IMR-90 (cell line): ENCODE measurements at regions not wholly inside any gene's neighbourhood (a gene's known extent, or its start where the extent isn't known, plus 50 kb on each side); places are given as distances from the start of the nearest gene placed in this dataset.

Experiments
- ATAC-seq: fragments of 200-7000 bp; cut with Tn5 transposase; 2 replicates; pipeline ENCODE4 v1.9.1; 2020; ENCODE audit warnings: low read depth, mild to moderate bottlenecking, moderate library complexity
- BruUV-seq: library from RNA; stranded (reverse); fragments of 400-500 nt; replicated peaks from 2 replicates; lab custom pipeline; 2021; lab: Mats Ljungman, UMichigan
- CTCF ChIA-PET: fragments of 300-600 bp; formaldehyde crosslinking; extraction: SDS; loops from one replicate; lab custom pipeline; 2021; ENCODE audit warnings: antibody characterized with exemption; lab: Yijun Ruan, JAX
- POLR2A ChIA-PET: fragments of 300-600 bp; sonication (Branson Sonifier 250); formaldehyde crosslinking; loops from one replicate; lab custom pipeline; 2022; ENCODE audit warnings: antibody characterized with exemption; ENCODE audit not compliant: unreplicated experiment; lab: Charles Lee
- DNase-seq: peaks from one replicate; pipeline ENCODE4 v3.0.0; 2013
- H2AFZ ChIP-seq: replicated peaks from 2 replicates; pipeline ENCODE3; 2013; ENCODE audit warnings: low read length, mild to moderate bottlenecking; ENCODE audit not compliant: poor library complexity
- H2AK5ac ChIP-seq: 2 replicates; pipeline ENCODE4 v1.6.1; 2013; ENCODE audit warnings: low read depth, low read length, inconsistent platforms
- H2AK9ac ChIP-seq: replicated peaks from 2 replicates; pipeline ENCODE3; 2013; ENCODE audit warnings: mild to moderate bottlenecking, low read depth, low read length, moderate library complexity; ENCODE audit not compliant: poor library complexity
- H2BK120ac ChIP-seq: 2 replicates; pipeline ENCODE4 v1.6.1; 2013; ENCODE audit warnings: low read depth, low read length, inconsistent platforms
- H2BK15ac ChIP-seq: 3 replicates; pipeline ENCODE4 v1.6.1; 2013; ENCODE audit warnings: low read depth, low read length, inconsistent platforms
- H2BK20ac ChIP-seq: 2 replicates; pipeline ENCODE4 v1.6.1; 2013; ENCODE audit warnings: low read depth, mild to moderate bottlenecking, inconsistent platforms, low read length, moderate library complexity
- H2BK5ac ChIP-seq: 2 replicates; pipeline ENCODE4 v1.6.1; 2013; ENCODE audit warnings: mild to moderate bottlenecking, low read depth, low read length, inconsistent platforms; ENCODE audit not compliant: poor library complexity, severe bottlenecking
- H3K14ac ChIP-seq: replicated peaks from 2 replicates; pipeline ENCODE4 v1.6.1; 2013; ENCODE audit warnings: low read depth, low read length, inconsistent platforms
- H3K18ac ChIP-seq: 2 replicates; pipeline ENCODE4 v1.6.1; 2013; ENCODE audit warnings: low read depth, low read length, control low read depth
- H3K23ac ChIP-seq: 2 replicates; pipeline ENCODE4 v1.6.1; 2013; ENCODE audit warnings: low read depth, low read length, inconsistent platforms
- H3K27ac ChIP-seq: 2 replicates; pipeline ENCODE4 v1.5.1; 2013; ENCODE audit warnings: mild to moderate bottlenecking, control low read depth, low read length; ENCODE audit not compliant: insufficient read depth
- H3K27me3 ChIP-seq: 2 replicates; pipeline ENCODE4 v1.6.1; 2013; ENCODE audit warnings: low read length; ENCODE audit not compliant: control insufficient read depth, insufficient read depth
- H3K36me3 ChIP-seq: 2 replicates; pipeline ENCODE4 v1.6.1; 2013; ENCODE audit warnings: low read length, mixed read lengths; ENCODE audit not compliant: control insufficient read depth, insufficient read depth
- H3K4ac ChIP-seq: 2 replicates; pipeline ENCODE4 v1.6.1; 2013; ENCODE audit warnings: low read depth, low read length, inconsistent platforms
- H3K4me1 ChIP-seq: 2 replicates; pipeline ENCODE4 v1.6.1; 2013; ENCODE audit warnings: low read length, mixed read lengths; ENCODE audit not compliant: control insufficient read depth, insufficient read depth
- H3K4me2 ChIP-seq: 2 replicates; pipeline ENCODE4 v1.6.1; 2013; ENCODE audit warnings: low read depth, mild to moderate bottlenecking, control low read depth, low read length, moderate library complexity
- H3K4me3 ChIP-seq: 2 replicates; pipeline ENCODE4 v1.5.1; 2013; ENCODE audit warnings: low read depth, mild to moderate bottlenecking, control low read depth, low read length, moderate library complexity; ENCODE audit not compliant: insufficient read depth
- H3K56ac ChIP-seq: 2 replicates; pipeline ENCODE4 v1.6.1; 2013; ENCODE audit warnings: low read length, inconsistent platforms; ENCODE audit not compliant: insufficient read depth; ENCODE audit errors: extremely low read depth
- H3K79me1 ChIP-seq, 2 experiments: 2 replicates each; pipeline ENCODE4 v1.6.1; 2013; ENCODE audit warnings: low read length in 2 of 2, inconsistent platforms in 1 of 2, low read depth in 1 of 2
- H3K9ac ChIP-seq: 2 replicates; pipeline ENCODE4 v1.6.1; 2013; ENCODE audit warnings: low read depth, low read length, control low read depth
- H3K9me1 ChIP-seq: 2 replicates; pipeline ENCODE4 v1.6.1; 2013; ENCODE audit warnings: low read length, inconsistent platforms; ENCODE audit not compliant: insufficient read depth
- H3K9me3 ChIP-seq: 2 replicates; pipeline ENCODE4 v1.6.1; 2013; ENCODE audit warnings: low read length; ENCODE audit not compliant: control insufficient read depth, insufficient read depth
- H4K20me1 ChIP-seq: 2 replicates; pipeline ENCODE4 v1.6.1; 2013; ENCODE audit warnings: low read length, inconsistent platforms; ENCODE audit not compliant: insufficient read depth
- H4K5ac ChIP-seq: 2 replicates; pipeline ENCODE4 v1.6.1; 2013; ENCODE audit warnings: mild to moderate bottlenecking, low read depth, low read length, control low read depth
- H4K8ac ChIP-seq, 2 experiments: 2 replicates each; pipeline ENCODE4 v1.6.1; 2013; ENCODE audit warnings: low read depth in 2 of 2, low read length in 2 of 2, control low read depth in 1 of 2, inconsistent platforms in 1 of 2
- H4K91ac ChIP-seq: 2 replicates; pipeline ENCODE4 v1.6.1; 2013; ENCODE audit warnings: low read depth, low read length, inconsistent platforms; ENCODE audit not compliant: insufficient read depth
- BHLHE40 ChIP-seq: fragments of 150-350 bp; IDR thresholded peaks from 2 replicates; pipeline ENCODE4 v1.6.1; 2016; ENCODE audit warnings: mild to moderate bottlenecking, low read depth, low read length
- CEBPB ChIP-seq: IDR thresholded peaks from 2 replicates; pipeline ENCODE4 v1.6.1; 2012; ENCODE audit warnings: low read depth, low read length, improper control_type of control experiment
- CHD1 ChIP-seq: IDR thresholded peaks from 2 replicates; pipeline ENCODE4 v1.6.1; 2012; ENCODE audit warnings: low read depth, low read length, improper control_type of control experiment
- CTCF ChIP-seq: conservative IDR thresholded peaks from 2 replicates; pipeline ENCODE4 v1.5.1; 2012; ENCODE audit warnings: mild to moderate bottlenecking, low read depth, low read length, improper control_type of control experiment
- ELK1 ChIP-seq: fragments of 150-350 bp; IDR thresholded peaks from 2 replicates; pipeline ENCODE4 v1.6.1; 2016; ENCODE audit warnings: low read depth, mild to moderate bottlenecking, low read length, moderate library complexity, borderline replicate concordance
- FOS ChIP-seq: fragments of 150-350 bp; IDR thresholded peaks from 2 replicates; pipeline ENCODE4 v1.6.1; 2016; ENCODE audit warnings: low read depth, low read length
- MAFK ChIP-seq: IDR thresholded peaks from 2 replicates; pipeline ENCODE4 v1.6.1; 2012; ENCODE audit warnings: low read depth, low read length, improper control_type of control experiment
- MAZ ChIP-seq: IDR thresholded peaks from 2 replicates; pipeline ENCODE4 v1.6.1; 2012; ENCODE audit warnings: low read depth, mild to moderate bottlenecking, low read length, improper control_type of control experiment, moderate library complexity, borderline replicate concordance
- MXI1 ChIP-seq: IDR thresholded peaks from 2 replicates; pipeline ENCODE4 v1.6.1; 2012; ENCODE audit warnings: low read depth, mild to moderate bottlenecking, low read length, moderate library complexity, borderline replicate concordance
- NFE2L2 ChIP-seq: fragments of 150-350 bp; IDR thresholded peaks from 2 replicates; pipeline ENCODE4 v1.6.1; 2016; ENCODE audit warnings: low read depth, mild to moderate bottlenecking, low read length
- POLR2A ChIP-seq: IDR thresholded peaks from 2 replicates; pipeline ENCODE4 v1.6.1; 2012; ENCODE audit warnings: mild to moderate bottlenecking, low read depth, low read length
- RAD21 ChIP-seq: IDR thresholded peaks from 2 replicates; pipeline ENCODE4 v1.6.1; 2012; ENCODE audit warnings: low read length, improper control_type of control experiment
- RCOR1 ChIP-seq: IDR thresholded peaks from 2 replicates; pipeline ENCODE4 v1.6.1; 2012; ENCODE audit warnings: mild to moderate bottlenecking, low read length, improper control_type of control experiment; ENCODE audit not compliant: insufficient replicate concordance
- RFX5 ChIP-seq: IDR thresholded peaks from 2 replicates; pipeline ENCODE4 v1.8.0; 2012; ENCODE audit warnings: low read depth, mild to moderate bottlenecking, low read length, moderate library complexity
- SMC3 ChIP-seq: fragments of 150-350 bp; IDR thresholded peaks from 2 replicates; pipeline ENCODE4 v1.6.1; 2016; ENCODE audit warnings: low read depth, mild to moderate bottlenecking, antibody characterized with exemption, low read length, moderate library complexity
- USF2 ChIP-seq: fragments of 150-350 bp; IDR thresholded peaks from 2 replicates; pipeline ENCODE4 v1.6.1; 2017; ENCODE audit warnings: mild to moderate bottlenecking, antibody characterized with exemption, low read length, low read depth
- WGBS, 2 experiments: methylation state at CpG; one replicate each; pipeline versions ENCODE4 v1.1.5 to v1.1.7; 2013; ENCODE audit warnings: missing lambda C conversion rate in 2 of 2; ENCODE audit not compliant: insufficient read length in 1 of 2; ENCODE audit errors: extremely low coverage in 2 of 2; 5-methylcytosine and 5-hydroxymethylcytosine counted together
- dilution Hi-C: fragments of 300-500 bp; cut with HindIII; formaldehyde crosslinking; loops from one replicate; pipeline ENCODE4 v1.14.3; 2018; ENCODE audit warnings: low sequenced_read_pairs; ENCODE audit not compliant: unreplicated experiment
- in situ Hi-C: fragments of 300-500 bp; cut with MboI; formaldehyde crosslinking; loops from 3 replicates; pipeline ENCODE4 v1.14.3; 2019; ENCODE audit warnings: low sequenced_read_pairs, inconsistent platforms, mixed read lengths
- intact Hi-C: fragments of 100-400 bp; cut with micrococcal nuclease; formaldehyde crosslinking; loops from 2 replicates; pipeline ENCODE4 v1.10.0; 2022

GRCh38 chr12:61915420-61915819 lies 344.8 kb upstream of the USP15 start:
- no peak overlapping the region for H3K4me2 ChIP-seq
- no peak overlapping the region for H2BK20ac ChIP-seq
- H3K14ac ChIP-seq, result no peak overlapping the region
- no peak for TF ChIP-seq MXI1
- TF ChIP-seq CHD1, result no peak
- TF ChIP-seq ELK1, result no peak
- no peak for TF ChIP-seq SMC3
- TF ChIP-seq POLR2A, result no peak
- no peak for TF ChIP-seq RCOR1
- TF ChIP-seq FOS, result no peak
- no peak for TF ChIP-seq CEBPB
- TF ChIP-seq RAD21, result no peak
- TF ChIP-seq BHLHE40, result no peak
- TF ChIP-seq CTCF, result no peak
- no peak for TF ChIP-seq MAZ
- TF ChIP-seq NFE2L2, result no peak
- no peak for TF ChIP-seq USF2
- no peak for TF ChIP-seq MAFK
- no peak for TF ChIP-seq RFX5
- no peak overlapping the region for H3K4ac ChIP-seq
- H2AFZ ChIP-seq, result no peak overlapping the region
- H2BK5ac ChIP-seq, result no peak overlapping the region
- H3K36me3 ChIP-seq, result no peaks in the 10 kb centered on the region
- DNase-seq (no peak), ATAC-seq (no peak)
- H2BK120ac ChIP-seq, result no peak overlapping the region
- dilution Hi-C loops, result no loop called here
- no peak overlapping the region for H4K8ac ChIP-seq
- WGBS, 2 experiments, result no CpG with 5 or more reads among the region's 3 CpGs
- POLR2A ChIA-PET, result no interaction called here
- H3K9ac ChIP-seq, result no peak overlapping the region
- no peak overlapping the region for H3K4me3 ChIP-seq
- intact Hi-C loops, result no loop called here
- H2AK9ac ChIP-seq, result no peak overlapping the region
- CTCF ChIA-PET, result no interaction called here
- no peaks in the 10 kb centered on the region for H3K27me3 ChIP-seq
- no peak overlapping the region for H3K56ac ChIP-seq
- peaks cover 4% of the 10 kb centered on the region for H3K9me3 ChIP-seq
- in situ Hi-C loops, result no loop called here
- H3K18ac ChIP-seq, result no peak overlapping the region
- no peaks in the 10 kb centered on the region for H4K20me1 ChIP-seq
- no peak overlapping the region for H4K5ac ChIP-seq
- H3K23ac ChIP-seq, result no peak overlapping the region
- no peak overlapping the region for H4K91ac ChIP-seq
- BruUV-seq, result no TSS peak
- H3K4me1 ChIP-seq, result no peaks in the 10 kb centered on the region
- H3K79me1 ChIP-seq, result no peaks in the 10 kb centered on the region
- H2BK15ac ChIP-seq, result no peak overlapping the region
- H2AK5ac ChIP-seq, result no peak overlapping the region
- H3K27ac ChIP-seq, result no peak overlapping the region
- no peaks in the 10 kb centered on the region for H3K9me1 ChIP-seq
